OCI-LY7 (cell line): ENCODE measurements at regions not wholly inside any gene's neighbourhood (a gene's known extent, or its start where the extent isn't known, plus 50 kb on each side); places are given as distances from the start of the nearest gene placed in this dataset. TPM values are rescaled to one million over a fixed set of nuclear protein-coding genes. Genes with fewer than 3 reads are reported as not detected.

Experiments used
- BruUV-seq: library from RNA; stranded (reverse); fragments of 400-500 nt; replicated peaks from 2 replicates; lab custom pipeline; 2021; lab: Mats Ljungman, UMichigan
- CTCF ChIA-PET: fragments of 300-600 bp; sonication (Branson Sonifier 250); formaldehyde crosslinking; loops from one replicate; lab custom pipeline; 2022; ENCODE audit warnings: antibody characterized with exemption; ENCODE audit not compliant: unreplicated experiment; lab: Charles Lee
- POLR2A ChIA-PET: fragments of 300-600 bp; sonication (Branson Sonifier 250); formaldehyde crosslinking; loops from one replicate; lab custom pipeline; 2022; ENCODE audit warnings: antibody characterized with exemption; lab: Charles Lee
- DNase-seq: peaks from one replicate; pipeline ENCODE4 v3.0.0-alpha.2; 2015; ENCODE audit warnings: low spot score
- H2AFZ ChIP-seq: fragments of 200-600 bp; sonication (generic), shearing (Covaris generic); 2 replicates; pipeline ENCODE4 v1.6.1; 2014; ENCODE audit warnings: mild to moderate bottlenecking, antibody characterized with exemption, low read length, moderate library complexity
- H3K27ac ChIP-seq: fragments of 200-600 bp; sonication (generic); 2 replicates; pipeline ENCODE4 v1.5.1; 2014; ENCODE audit warnings: mixed run types, low read depth, mild to moderate bottlenecking, moderate library complexity, low read length, inconsistent platforms; ENCODE audit not compliant: poor library complexity, severe bottlenecking
- H3K36me3 ChIP-seq: fragments of 200-600 bp; sonication (generic); 2 replicates; pipeline ENCODE4 v1.6.1; 2014; ENCODE audit warnings: mild to moderate bottlenecking, antibody characterized with exemption, low read length, moderate library complexity, mixed read lengths; ENCODE audit not compliant: insufficient read depth
- H3K4me1 ChIP-seq: fragments of 200-600 bp; sonication (generic); 2 replicates; pipeline ENCODE4 v1.5.1; 2014; ENCODE audit warnings: mild to moderate bottlenecking, low read length; ENCODE audit not compliant: insufficient read depth, poor library complexity, severe bottlenecking
- H3K4me2 ChIP-seq: fragments of 200-600 bp; sonication (generic); 2 replicates; pipeline ENCODE4 v1.6.1; 2014; ENCODE audit warnings: mild to moderate bottlenecking, low read length
- H3K4me3 ChIP-seq: fragments of 200-600 bp; sonication (generic); 2 replicates; pipeline ENCODE4 v1.5.1; 2014; ENCODE audit warnings: mild to moderate bottlenecking, low read depth, low read length; ENCODE audit not compliant: poor library complexity, severe bottlenecking
- H3K79me2 ChIP-seq: fragments of 200-600 bp; sonication (generic); 2 replicates; pipeline ENCODE4 v1.6.1; 2016; ENCODE audit warnings: low read depth, mild to moderate bottlenecking, low read length, moderate library complexity, mixed read lengths; ENCODE audit not compliant: insufficient read depth
- H3K9me2 ChIP-seq: fragments of 200-600 bp; sonication (generic); 2 replicates; pipeline ENCODE4 v1.6.1; 2016; ENCODE audit warnings: mild to moderate bottlenecking, low read length, mixed read lengths; ENCODE audit not compliant: insufficient read depth
- H3K9me3 ChIP-seq: fragments of 200-600 bp; sonication (generic); 2 replicates; pipeline ENCODE4 v1.6.1; 2014; ENCODE audit warnings: mild to moderate bottlenecking, mixed run types, low read length, mixed read lengths
- H4K20me1 ChIP-seq: fragments of 200-600 bp; sonication (generic); 2 replicates; pipeline ENCODE4 v1.6.1; 2014; ENCODE audit warnings: mild to moderate bottlenecking, antibody characterized with exemption, low read length, moderate library complexity, mixed read lengths; ENCODE audit not compliant: insufficient read depth
- CTCF ChIP-seq: fragments of 200-600 bp; sonication (generic); conservative IDR thresholded peaks from 2 replicates; pipeline ENCODE4 v1.5.1; 2014; ENCODE audit warnings: mild to moderate bottlenecking, antibody characterized with exemption, low read length, moderate library complexity, mixed read lengths
- EZH2phosphoT487 ChIP-seq: fragments of 200-600 bp; sonication (generic); IDR thresholded peaks from 2 replicates; pipeline ENCODE4 v1.6.1; 2018; ENCODE audit warnings: low read depth, borderline replicate concordance, mild to moderate bottlenecking, mixed run types, antibody characterized with exemption, low read length, moderate library complexity, mixed read lengths
- intact Hi-C: fragments of 100-400 bp; cut with micrococcal nuclease; formaldehyde crosslinking; loops from one replicate; pipeline ENCODE4 v1.10.0; 2022; ENCODE audit not compliant: unreplicated experiment
- small RNA-seq: library from RNA; depleted of rRNA; stranded (forward); fragments of <200 nt; gene quantifications from one replicate; pipeline ENCODE3, GENCODE V24; 2014

GRCh38 chr7:17247357-17247756, 51.1 kb upstream of the AHR start:
- CTCF ChIA-PET, result no interaction called here

GRCh38 chr7:17248527-17248926, 49.9 kb upstream of the AHR start:
- no peak for DNase-seq
- Histone ChIP-seq H3K9me3 (no peaks in the 10 kb centered on the region), H3K9me2 (no peaks in the 10 kb centered on the region), H3K4me3 (no peak overlapping the region), H3K27ac (no peak overlapping the region), H4K20me1 (no peaks in the 10 kb centered on the region), H3K79me2 (no peaks in the 10 kb centered on the region), H2AFZ (no peak overlapping the region), H3K4me2 (no peak overlapping the region), H3K4me1 (no peaks in the 10 kb centered on the region), H3K36me3 (no peaks in the 10 kb centered on the region)
- intact Hi-C loops, result no loop called here
- TF ChIP-seq CTCF (no peak), EZH2phosphoT487 (no peak)
- POLR2A ChIA-PET, result no interaction called here
- CTCF ChIA-PET, result no interaction called here
- no TSS peak for BruUV-seq

More at GRCh38 chr7:17247357-17247756, 51.1 kb upstream of the AHR start:
- Histone ChIP-seq H3K9me2 (no peaks in the 10 kb centered on the region), H4K20me1 (no peaks in the 10 kb centered on the region), H2AFZ (no peak overlapping the region), H3K79me2 (no peaks in the 10 kb centered on the region), H3K4me2 (no peak overlapping the region), H3K27ac (no peak overlapping the region), H3K4me1 (no peaks in the 10 kb centered on the region), H3K9me3 (no peaks in the 10 kb centered on the region), H3K36me3 (no peaks in the 10 kb centered on the region), H3K4me3 (no peak overlapping the region)
- no peak for TF ChIP-seq CTCF
- no peak for TF ChIP-seq EZH2phosphoT487
- no TSS peak for BruUV-seq
- intact Hi-C loops, result no loop called here
- POLR2A ChIA-PET, result no interaction called here
- no peak for DNase-seq

Small RNA genes in the stretch of these regions (small RNA-seq; reads per million reads assigned to genes)
- not detected for gene RF00017
